HepG2 (cell line): ENCODE measurements at regions not wholly inside any gene's neighbourhood (a gene's known extent, or its start where the extent isn't known, plus 50 kb on each side); places are given as distances from the start of the nearest gene placed in this dataset.

Source experiments
- BHLHE40 ChIP-seq: IDR thresholded peaks from 2 replicates; pipeline ENCODE4 v1.6.1; 2011; ENCODE audit warnings: low read length, improper control_type of control experiment
- CTCF ChIP-seq: sonication (generic); formaldehyde crosslinking; IDR thresholded peaks from 2 replicates; pipeline ENCODE4 v1.5.0; 2020; ENCODE audit warnings: mild to moderate bottlenecking, missing genetic modification reagents, moderate library complexity
- KLF9 ChIP-seq: IDR thresholded peaks from 2 replicates; pipeline ENCODE4 v1.6.1; 2016; ENCODE audit warnings: low read depth
- MAFK ChIP-seq, 2 experiments: IDR thresholded peaks in 1 of 2; conservative IDR thresholded peaks in 1 of 2; 2 replicates each; pipeline ENCODE4 v1.6.1; 2011; ENCODE audit warnings: improper control_type of control experiment in 2 of 2, low read length in 2 of 2
- MXI1 ChIP-seq: IDR thresholded peaks from 3 replicates; pipeline ENCODE4 v1.6.1; 2012; ENCODE audit warnings: low read depth, low read length, inconsistent platforms, borderline replicate concordance
- PATZ1 ChIP-seq: sonication (generic); formaldehyde crosslinking; IDR thresholded peaks from 2 replicates; pipeline ENCODE4 v1.4.0; 2020; ENCODE audit warnings: missing genetic modification reagents
- POLR2A ChIP-seq, 2 experiments: IDR thresholded peaks; 2 replicates each; pipeline ENCODE4 v1.6.1; 2011; ENCODE audit warnings: low read depth in 2 of 2, low read length in 2 of 2, mild to moderate bottlenecking in 1 of 2, moderate library complexity in 1 of 2; ENCODE audit not compliant: insufficient read depth in 1 of 2
- TARDBP ChIP-seq: sonication (generic); formaldehyde crosslinking; IDR thresholded peaks from 2 replicates; pipeline ENCODE4 v1.8.0; 2022; ENCODE audit warnings: mild to moderate bottlenecking, missing genetic modification reagents
- ZNF18 ChIP-seq: sonication (generic); formaldehyde crosslinking; IDR thresholded peaks from 2 replicates; pipeline ENCODE4 v1.8.0; 2022; ENCODE audit warnings: mild to moderate bottlenecking, missing genetic modification reagents; ENCODE audit not compliant: insufficient replicate concordance
- ZNF446 ChIP-seq: sonication (generic); formaldehyde crosslinking; IDR thresholded peaks from 2 replicates; pipeline ENCODE4 v1.5.0; 2020; ENCODE audit warnings: mild to moderate bottlenecking, missing genetic modification reagents
- ZNF768 ChIP-seq: sonication (generic); formaldehyde crosslinking; IDR thresholded peaks from 2 replicates; pipeline ENCODE4 v1.4.0; 2020; ENCODE audit warnings: missing genetic modification reagents
- ZSCAN9 ChIP-seq: IDR thresholded peaks from 2 replicates; pipeline ENCODE4 v1.6.1; 2016; ENCODE audit warnings: borderline replicate concordance

GRCh38 chr10:71006506-71006905 lies 118.1 kb upstream of the PCBD1 start:
- TF ChIP-seq MAFK (conservative IDR thresholded peaks at IDR 0.05 in 1 of 2, IDR thresholded peaks at IDR 0.05 in 1 of 2; ENCODE audit: low read length in 2 of 2) (no peak), ZNF768 (CRISPR knock-in tag) (no peak), ZNF446 (no peak), ZNF18 (CRISPR knock-in tag) (no peak), PATZ1 (no peak), POLR2A (IDR thresholded peaks at IDR 0.05; ENCODE audit: insufficient read depth in 1 of 2, low read depth in 2 of 2, low read length in 2 of 2) (no peak), CTCF (CRISPR knock-in tag) (no peak), BHLHE40 (no peak), ZSCAN9 (CRISPR knock-in tag) (no peak), MXI1 (no peak), KLF9 (CRISPR knock-in tag) (no peak), TARDBP (CRISPR knock-in tag) (no peak)
